Rectal smooth muscle tissue (tissue), 1 donor: ENCODE measurements at regions not wholly inside any gene's neighbourhood (a gene's known extent, or its start where the extent isn't known, plus 50 kb on each side); places are given as distances from the start of the nearest gene placed in this dataset.

Source experiments
- H3K27ac ChIP-seq: one replicate; pipeline ENCODE4 v1.7.0; 2013; ENCODE audit warnings: low read depth, low read length, inconsistent platforms
- H3K27me3 ChIP-seq: one replicate; pipeline ENCODE4 v1.7.0; 2013; ENCODE audit warnings: low read length; ENCODE audit not compliant: control insufficient read depth, insufficient read depth
- H3K36me3 ChIP-seq: one replicate; pipeline ENCODE4 v1.7.0; 2013; ENCODE audit warnings: low read length; ENCODE audit not compliant: control insufficient read depth, insufficient read depth
- H3K4me1 ChIP-seq: one replicate; pipeline ENCODE4 v1.7.0; 2013; ENCODE audit warnings: low read length; ENCODE audit not compliant: control insufficient read depth, insufficient read depth
- H3K4me3 ChIP-seq: one replicate; pipeline ENCODE4 v1.7.0; 2013; ENCODE audit warnings: low read length
- H3K9ac ChIP-seq: one replicate; pipeline ENCODE4 v1.7.0; 2013; ENCODE audit warnings: low read length

- Histone ChIP-seq H3K36me3 (no peaks in the 10 kb centered on the region), H3K4me1 (no peaks in the 10 kb centered on the region), H3K27me3 (no peaks in the 10 kb centered on the region), H3K27ac (no peak overlapping the region), H3K9ac (no peak overlapping the region), H3K4me3 (no peak overlapping the region)
Observed at GRCh38 chr2:123935405-123935804, 89.7 kb upstream of the CNTNAP5 start.

GRCh38 chr2:123953846-123954245, 71.2 kb upstream of the CNTNAP5 start:
- H3K4me3 ChIP-seq = no peak overlapping the region
- H3K27ac ChIP-seq = no peak overlapping the region
- H3K36me3 ChIP-seq = no peaks in the 10 kb centered on the region

DNA sequence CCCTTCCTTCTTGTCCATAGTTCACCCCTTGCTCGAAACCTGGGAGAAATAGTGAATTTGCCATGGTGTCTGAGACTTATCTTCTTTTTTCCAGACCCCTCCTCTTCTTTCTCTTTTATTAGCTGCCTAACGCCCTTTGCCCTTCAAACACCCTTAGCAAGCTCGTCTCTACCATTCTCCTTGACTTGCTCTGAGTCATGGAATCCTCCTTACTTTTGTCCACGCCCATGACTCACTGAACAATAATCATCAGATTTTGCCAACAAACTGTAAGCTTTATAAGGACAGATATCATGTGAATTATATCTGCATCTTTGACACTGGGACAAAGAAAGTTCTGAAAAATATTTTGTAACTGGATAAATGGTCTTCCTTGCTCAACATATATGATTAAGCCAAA, 67.1 kb upstream of the CNTNAP5 start:
- Histone ChIP-seq H3K36me3 (no peaks in the 10 kb centered on the region), H3K27ac (no peak overlapping the region), H3K9ac (no peak overlapping the region), H3K4me3 (no peak overlapping the region), H3K27me3 (no peaks in the 10 kb centered on the region), H3K4me1 (no peaks in the 10 kb centered on the region)

More at GRCh38 chr2:123953846-123954245, 71.2 kb upstream of the CNTNAP5 start:
- Histone ChIP-seq H3K27me3 (no peaks in the 10 kb centered on the region), H3K4me1 (no peaks in the 10 kb centered on the region), H3K9ac (no peak overlapping the region)

DNA sequence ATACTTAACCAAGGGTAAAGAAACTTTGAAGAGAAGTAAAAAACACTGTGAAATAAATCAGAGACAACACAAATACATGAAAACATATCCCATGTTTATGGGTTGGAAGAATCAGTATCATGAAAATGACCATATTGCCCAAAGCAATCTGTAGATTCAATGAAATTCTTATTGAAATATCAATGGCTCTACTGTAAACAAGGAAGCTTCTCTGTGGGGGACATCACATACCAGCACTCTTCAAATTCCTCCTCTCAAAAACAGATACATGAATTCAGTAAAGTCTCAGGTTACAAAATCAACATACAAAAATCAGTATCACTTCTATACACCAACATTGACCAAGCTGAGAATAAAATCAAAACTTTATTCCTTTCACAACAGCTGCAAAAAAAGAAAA, 63.5 kb upstream of the CNTNAP5 start:
- no peak overlapping the region for H3K9ac ChIP-seq
- H3K4me1 ChIP-seq = no peaks in the 10 kb centered on the region
- no peak overlapping the region for H3K27ac ChIP-seq
- H3K27me3 ChIP-seq = no peaks in the 10 kb centered on the region
- H3K4me3 ChIP-seq = no peak overlapping the region
- no peaks in the 10 kb centered on the region for H3K36me3 ChIP-seq

DNA sequence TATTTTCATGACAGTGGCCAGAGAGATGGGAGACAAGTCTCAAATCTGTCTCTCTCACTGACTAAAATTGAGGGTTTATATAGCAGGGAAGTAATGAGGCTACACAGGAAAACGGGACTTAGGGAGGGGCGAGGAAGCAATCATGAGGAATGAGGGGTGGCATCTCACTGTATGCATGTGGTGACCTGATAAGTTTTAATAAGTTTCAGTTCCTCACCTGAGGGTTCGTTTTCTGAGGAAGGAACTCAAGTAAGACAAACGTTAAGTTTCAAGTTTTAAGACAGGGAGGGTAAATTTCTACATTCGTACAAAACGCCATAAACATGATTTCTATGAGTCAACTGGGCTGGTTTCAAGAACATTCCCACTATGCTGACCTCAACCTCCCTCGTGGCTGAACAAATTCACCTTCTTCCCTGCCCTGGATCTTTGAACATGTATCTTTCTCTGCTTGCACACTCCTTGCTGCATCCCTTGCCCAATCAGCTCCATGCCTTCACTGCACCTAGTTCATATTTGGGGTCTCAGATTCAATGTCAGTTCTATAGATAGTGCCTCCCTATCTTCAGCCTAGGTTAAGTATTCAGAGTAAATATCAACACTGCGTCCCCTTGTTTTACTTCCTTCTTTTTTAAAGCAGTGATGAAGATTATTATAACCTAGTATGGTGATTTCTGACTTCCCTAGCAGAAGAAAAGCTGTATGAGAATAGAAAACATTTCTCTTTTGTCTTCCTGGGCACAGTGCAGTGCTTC, 53.3 kb upstream of the CNTNAP5 start:
- Histone ChIP-seq H3K27me3 (no peaks in the 10 kb centered on the region), H3K4me3 (no peak overlapping the region), H3K36me3 (no peaks in the 10 kb centered on the region), H3K4me1 (no peaks in the 10 kb centered on the region), H3K9ac (no peak overlapping the region), H3K27ac (no peak overlapping the region)
